ENCODE measurements at regions not wholly inside any gene's neighbourhood (a gene's known extent, or its start where the extent isn't known, plus 50 kb on each side); places are given as distances from the start of the nearest gene placed in this dataset.

- Histone ChIP-seq H2BK12ac (ENCODE audit: insufficient read length, low read depth, low read length) (no peak overlapping the region), H4K91ac (ENCODE audit: insufficient read length, low read depth, low read length) (no peak overlapping the region), H3K27ac (ENCODE audit: insufficient read length, low read depth, low read length) (no peak overlapping the region), H2AFZ (ENCODE audit: low read length) (no peak overlapping the region), H3K9ac (ENCODE audit: extremely low read depth, insufficient read length, low read length) (no peak overlapping the region), H3K9me3 (ENCODE audit: control insufficient read depth, low read depth, low read length) (no peaks in the 10 kb centered on the region), H3K23ac (ENCODE audit: insufficient read length, low read depth, low read length) (no peak overlapping the region), H3K18ac (ENCODE audit: insufficient read length, low read depth, low read length) (no peak overlapping the region), H2AK5ac (ENCODE audit: insufficient read length, low read length) (no peak overlapping the region), H4K5ac (ENCODE audit: insufficient read length, low read depth, low read length) (no peak overlapping the region), H4K8ac (replicated peaks; ENCODE audit: insufficient read length, low read depth, low read length) (no peak overlapping the region), H3K27me3 (ENCODE audit: insufficient read depth, low read length) (no peaks in the 10 kb centered on the region), H3K23me2 (ENCODE audit: insufficient read length, low read depth, low read length, poor library complexity, severe bottlenecking) (no peaks in the 10 kb centered on the region), H4K20me1 (ENCODE audit: control insufficient read depth, insufficient read depth, insufficient read length) (no peaks in the 10 kb centered on the region), H3K4me1 (ENCODE audit: insufficient read depth, low read length) (no peaks in the 10 kb centered on the region), H3K79me2 (ENCODE audit: insufficient read depth, low read length) (no peaks in the 10 kb centered on the region), H3K79me1 (ENCODE audit: insufficient read depth, low read depth, low read length, poor library complexity, severe bottlenecking) (no peaks in the 10 kb centered on the region), H3K14ac (ENCODE audit: insufficient read depth, low read length) (no peak overlapping the region), H3K4me2 (ENCODE audit: insufficient read depth, insufficient read length, low read length) (no peak overlapping the region), H3K4ac (ENCODE audit: low read depth, low read length) (no peak overlapping the region), H3T11ph (ENCODE audit: low read length) (no peak overlapping the region), H2BK20ac (ENCODE audit: low read depth, low read length, poor library complexity, severe bottlenecking) (no peak overlapping the region), H2BK15ac (ENCODE audit: low read depth, low read length) (no peak overlapping the region), H2BK120ac (ENCODE audit: low read depth, low read length, poor library complexity, severe bottlenecking) (no peak overlapping the region), H3K56ac (ENCODE audit: insufficient read length, low read depth, low read length) (no peak overlapping the region), H2BK5ac (ENCODE audit: insufficient read length, low read length) (no peak overlapping the region)
- no CpG with 5 or more reads among the region's 3 CpGs for WGBS (ENCODE audit: extremely low coverage, insufficient read length, low lambda C conversion rate)
- Mint-ChIP-seq H3K4me3 (no peak overlapping the region), H3K27me3 (ENCODE audit: low read depth) (no peaks in the 10 kb centered on the region), H3K36me3 (ENCODE audit: insufficient read depth in 1 of 3, low read depth in 3 of 3) (no peaks in the 10 kb centered on the region; a peak in 1 of 7 replicates), H3K27ac (no peak overlapping the region), H3K9me3 (no peaks in the 10 kb centered on the region; a peak in 2 of 5 replicates), H3K4me1 (no peaks in the 10 kb centered on the region)
- DNase-seq = no peak
- no peak for TF ChIP-seq CTCF (conservative IDR thresholded peaks at IDR 0.05)
Observed at GRCh38 chr6:88342336-88342735, 176.2 kb upstream of the CNR1 start.

All from H9 (cell line).